ENCODE measurements at regions not wholly inside any gene's neighbourhood (a gene's known extent, or its start where the extent isn't known, plus 50 kb on each side); places are given as distances from the start of the nearest gene placed in this dataset.

GRCh38 chr3:72039677-72040076 is 254.7 kb upstream of the PROK2 start:
- no peaks in the 10 kb centered on the region for H3K36me3 ChIP-seq (replicated peaks in 1 of 2; ENCODE audit: control insufficient read depth in 1 of 2, insufficient read depth in 2 of 2, low read length in 2 of 2)
- H3K4me1 ChIP-seq (ENCODE audit: control insufficient read depth in 1 of 2, insufficient read depth in 2 of 2, low read length in 2 of 2) = peaks cover 40 to 43% of the 10 kb centered on the region in 2 donors
- no peak overlapping the region for H3K4me3 ChIP-seq (replicated peaks in 1 of 3; ENCODE audit: low read depth in 2 of 3, low read length in 3 of 3)
- Mint-ChIP-seq H3K4me3 (no peak overlapping the region), H3K27ac (no peak overlapping the region), H3K27me3 (ENCODE audit: low read depth in 3 of 3) (peaks cover 0 to 6% (median 3%) of the 10 kb centered on the region in 3 donors), H3K9me3 (peaks cover 5 to 12% (median 8%) of the 10 kb centered on the region in 7 donors), H3K4me1 (peaks cover 48% of the 10 kb centered on the region), H3K36me3 (peaks cover 23 to 32% of the 10 kb centered on the region in 2 donors)
- intact Hi-C loops (cut with micrococcal nuclease) = loop anchor here (5.0 kb wide), 2 partner anchors 43 to 63 kb away; no protein-coding TSS in a partner anchor
- H3K79me2 ChIP-seq (ENCODE audit: insufficient read depth, low read length) = no peaks in the 10 kb centered on the region
- H3K9ac ChIP-seq (ENCODE audit: insufficient read depth, low read length, poor library complexity, severe bottlenecking) = no peak overlapping the region
- no peak for TF ChIP-seq CTCF (IDR thresholded peaks at IDR 0.05)
- DNase-seq = no peak
- no peak overlapping the region for H3K27ac ChIP-seq (ENCODE audit: low read depth in 1 of 2, low read length in 2 of 2)
- H4K20me1 ChIP-seq (ENCODE audit: insufficient read depth, low read length) = no peaks in the 10 kb centered on the region
- 92% methylated on average over 2 of the region's 6 CpGs for WGBS (ENCODE audit: insufficient coverage)
- no peaks in the 10 kb centered on the region for H3K9me3 ChIP-seq (replicated peaks in 1 of 2; ENCODE audit: control insufficient read depth in 1 of 2, insufficient read depth in 1 of 2, low read length in 2 of 2)
- no peaks in the 10 kb centered on the region for H3K27me3 ChIP-seq (ENCODE audit: control insufficient read depth in 2 of 2, insufficient read depth in 2 of 2, low read length in 2 of 2)
- no peak overlapping the region for H3K4me2 ChIP-seq (replicated peaks; ENCODE audit: extremely low read depth, low read length, poor library complexity, severe bottlenecking)
- H2AFZ ChIP-seq (ENCODE audit: insufficient read depth, low read depth, low read length, poor library complexity, severe bottlenecking) = no peak overlapping the region

DNA sequence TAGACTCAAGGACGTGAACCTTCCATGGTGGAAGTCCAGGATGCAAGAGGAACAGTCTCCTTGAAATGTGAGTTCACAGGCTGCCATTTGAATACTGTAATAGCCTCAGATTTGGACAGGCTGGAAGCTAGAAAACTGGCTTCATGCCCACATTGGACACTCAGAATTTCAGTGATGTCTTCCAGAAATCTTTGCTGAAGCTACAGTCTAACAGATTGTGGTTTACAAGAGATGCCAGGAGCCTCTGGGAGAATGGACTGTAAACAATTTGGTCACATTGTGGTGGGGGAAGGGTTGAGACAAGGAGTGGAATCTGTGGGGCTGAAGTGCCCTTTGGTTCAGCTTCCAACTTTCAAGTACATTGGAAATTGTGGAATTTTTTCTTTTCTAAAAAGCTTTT is 252.0 kb upstream of the PROK2 start:
- Histone ChIP-seq H3K4me2 (replicated peaks; ENCODE audit: extremely low read depth, low read length, poor library complexity, severe bottlenecking) (no peak overlapping the region), H3K27ac (ENCODE audit: low read depth in 1 of 2, low read length in 2 of 2) (no peak overlapping the region), H3K9ac (ENCODE audit: insufficient read depth, low read length, poor library complexity, severe bottlenecking) (no peak overlapping the region), H3K9me3 (replicated peaks in 1 of 2; ENCODE audit: control insufficient read depth in 1 of 2, insufficient read depth in 1 of 2, low read length in 2 of 2) (no peaks in the 10 kb centered on the region), H3K36me3 (replicated peaks in 1 of 2; ENCODE audit: control insufficient read depth in 1 of 2, insufficient read depth in 2 of 2, low read length in 2 of 2) (no peaks in the 10 kb centered on the region), H3K4me1 (ENCODE audit: control insufficient read depth in 1 of 2, insufficient read depth in 2 of 2, low read length in 2 of 2) (peaks cover 38 to 43% of the 10 kb centered on the region in 2 donors), H3K4me3 (replicated peaks in 1 of 3; ENCODE audit: low read depth in 2 of 3, low read length in 3 of 3) (no peak overlapping the region), H3K27me3 (ENCODE audit: control insufficient read depth in 2 of 2, insufficient read depth in 2 of 2, low read length in 2 of 2) (no peaks in the 10 kb centered on the region), H2AFZ (ENCODE audit: insufficient read depth, low read depth, low read length, poor library complexity, severe bottlenecking) (no peak overlapping the region), H3K79me2 (ENCODE audit: insufficient read depth, low read length) (no peaks in the 10 kb centered on the region), H4K20me1 (ENCODE audit: insufficient read depth, low read length) (no peaks in the 10 kb centered on the region)
- intact Hi-C loops (cut with micrococcal nuclease) = no loop called here
- WGBS (ENCODE audit: insufficient coverage) = 100% methylated on average over 1 of the region's 1 CpG
- TF ChIP-seq CTCF (IDR thresholded peaks at IDR 0.05) = no peak
- Mint-ChIP-seq H3K36me3 (peaks cover 11 to 20% of the 10 kb centered on the region in 2 donors), H3K4me3 (no peak overlapping the region), H3K27me3 (ENCODE audit: low read depth in 3 of 3) (peaks cover 0 to 6% (median 5%) of the 10 kb centered on the region in 3 donors), H3K9me3 (peaks cover 6 to 12% (median 8%) of the 10 kb centered on the region in 7 donors), H3K4me1 (peaks cover 45% of the 10 kb centered on the region), H3K27ac (peak overlapping the region in 1 of 7 donors; percentile 32)
- no peak for DNase-seq
